SKM-1 treated with dmso at 0.1 percent for 144 hours (cell line): ENCODE measurements at regions not wholly inside any gene's neighbourhood (a gene's known extent, or its start where the extent isn't known, plus 50 kb on each side); places are given as distances from the start of the nearest gene placed in this dataset.
"Not testable (repeated sequence)": the region's sequence is repeated elsewhere in the genome, so short reads cannot be mapped to it uniquely, and the experiment has no call there.

ENCODE experiments used
- DNase-seq: peaks from one replicate; lab custom pipeline; 2025; ENCODE audit not compliant: unreplicated experiment; lab: John Stamatoyannopoulos, UW

GRCh38 chrX:42157923-42158322 lies 234.6 kb upstream of the CASK start:
- DNase-seq = not testable (repeated sequence)

GRCh38 chrX:42151808-42152207 lies 228.5 kb upstream of the CASK start:
- peak; percentile 1 for DNase-seq

GRCh38 chrX:42149765-42150164 lies 226.4 kb upstream of the CASK start:
- no peak for DNase-seq

GRCh38 chrX:42149281-42149680 lies 225.9 kb upstream of the CASK start:
- DNase-seq = no peak

- no peak for DNase-seq
Measured at GRCh38 chrX:42143866-42144592, 220.7 kb upstream of the CASK start.

- no peak for DNase-seq
Measured at GRCh38 chrX:42140320-42140719, 217.0 kb upstream of the CASK start.

- no peak for DNase-seq
Measured at GRCh38 chrX:42135583-42136228, 212.4 kb upstream of the CASK start.

GRCh38 chrX:42131856-42132255 lies 208.5 kb upstream of the CASK start:
- DNase-seq = no peak

- DNase-seq = no peak
Measured at GRCh38 chrX:42129022-42129940, 205.9 kb upstream of the CASK start.

- DNase-seq = no peak
Measured at GRCh38 chrX:42128587-42128986, 205.2 kb upstream of the CASK start.

- no peak for DNase-seq
Measured at GRCh38 chrX:42128020-42128419, 204.7 kb upstream of the CASK start.

GRCh38 chrX:42127563-42127962 lies 204.2 kb upstream of the CASK start:
- no peak for DNase-seq

- DNase-seq = no peak
Measured at GRCh38 chrX:42123369-42123768, 200.0 kb upstream of the CASK start.

- no peak for DNase-seq
Measured at GRCh38 chrX:42119076-42119475, 195.7 kb upstream of the CASK start.

GRCh38 chrX:42117318-42117717 lies 194.0 kb upstream of the CASK start:
- DNase-seq = no peak

- no peak for DNase-seq
Measured at GRCh38 chrX:42109428-42109827, 186.1 kb upstream of the CASK start.

- DNase-seq = no peak
Measured at GRCh38 chrX:42107495-42108488, 184.4 kb upstream of the CASK start.

GRCh38 chrX:42106556-42106955 lies 183.2 kb upstream of the CASK start:
- no peak for DNase-seq

- DNase-seq = no peak
Measured at GRCh38 chrX:42102586-42103282, 179.4 kb upstream of the CASK start.

- DNase-seq = no peak
Measured at GRCh38 chrX:42098900-42099299, 175.5 kb upstream of the CASK start.
